Hematopoietic multipotent progenitor cell treated with erythropoietin and hydrocortisone succinate and interleukin-3 and kit ligand, for 15 days (in vitro differentiated cells): ENCODE measurements at regions not wholly inside any gene's neighbourhood (a gene's known extent, or its start where the extent isn't known, plus 50 kb on each side); places are given as distances from the start of the nearest gene placed in this dataset.
"Not testable (repeated sequence)": the region's sequence is repeated elsewhere in the genome, so short reads cannot be mapped to it uniquely, and the experiment has no call there.

Experiments
- DNase-seq: peaks from one replicate; pipeline ENCODE4 v3.0.0-alpha.2; 2015; ENCODE audit warnings: low spot score

- not testable (repeated sequence) for DNase-seq
Measured at GRCh38 chr4:30148828-30149227, 571.3 kb upstream of the PCDH7 start.

GRCh38 chr4:30149539-30149938 lies 570.6 kb upstream of the PCDH7 start:
- DNase-seq: not testable (repeated sequence)

- no peak for DNase-seq
Measured at GRCh38 chr4:30153427-30153826, 566.7 kb upstream of the PCDH7 start.

- DNase-seq: no peak
Measured at GRCh38 chr4:30160140-30160539, 560.0 kb upstream of the PCDH7 start.

- no peak for DNase-seq
Measured at GRCh38 chr4:30172416-30172815, 547.8 kb upstream of the PCDH7 start.

- DNase-seq: no peak
Measured at GRCh38 chr4:30181512-30181911, 538.7 kb upstream of the PCDH7 start.

GRCh38 chr4:30181918-30182317 lies 538.3 kb upstream of the PCDH7 start:
- no peak for DNase-seq

- DNase-seq: no peak
Measured at GRCh38 chr4:30182786-30183185, 537.4 kb upstream of the PCDH7 start.

- no peak for DNase-seq
Measured at GRCh38 chr4:30191902-30192301, 528.3 kb upstream of the PCDH7 start.

GRCh38 chr4:30207389-30207788 lies 512.8 kb upstream of the PCDH7 start:
- DNase-seq: no peak

GRCh38 chr4:30208731-30209435 lies 511.3 kb upstream of the PCDH7 start:
- DNase-seq: no peak

GRCh38 chr4:30215973-30216372 lies 504.2 kb upstream of the PCDH7 start:
- DNase-seq: not testable (repeated sequence)

- DNase-seq: no peak
Measured at GRCh38 chr4:30245140-30245539, 475.0 kb upstream of the PCDH7 start.

GRCh38 chr4:30256116-30256832 lies 463.9 kb upstream of the PCDH7 start:
- no peak for DNase-seq

GRCh38 chr4:30258949-30259348 lies 461.2 kb upstream of the PCDH7 start:
- no peak for DNase-seq

GRCh38 chr4:30262379-30262778 lies 457.8 kb upstream of the PCDH7 start:
- no peak for DNase-seq

- no peak for DNase-seq
Measured at GRCh38 chr4:30264465-30264864, 455.7 kb upstream of the PCDH7 start.

GRCh38 chr4:30265716-30266115 lies 454.5 kb upstream of the PCDH7 start:
- DNase-seq: no peak

- no peak for DNase-seq
Measured at GRCh38 chr4:30268370-30268769, 451.8 kb upstream of the PCDH7 start.

GRCh38 chr4:30269850-30270249 lies 450.3 kb upstream of the PCDH7 start:
- DNase-seq: no peak

- DNase-seq: no peak
Measured at GRCh38 chr4:30281986-30282385, 438.2 kb upstream of the PCDH7 start.

- DNase-seq: no peak
Measured at GRCh38 chr4:30283336-30283735, 436.8 kb upstream of the PCDH7 start.

GRCh38 chr4:30294295-30294694 lies 425.9 kb upstream of the PCDH7 start:
- DNase-seq: no peak

GRCh38 chr4:30295652-30296051 lies 424.5 kb upstream of the PCDH7 start:
- DNase-seq: no peak
